ENCODE measurements at regions not wholly inside any gene's neighbourhood (a gene's known extent, or its start where the extent isn't known, plus 50 kb on each side); places are given as distances from the start of the nearest gene placed in this dataset.

DNA sequence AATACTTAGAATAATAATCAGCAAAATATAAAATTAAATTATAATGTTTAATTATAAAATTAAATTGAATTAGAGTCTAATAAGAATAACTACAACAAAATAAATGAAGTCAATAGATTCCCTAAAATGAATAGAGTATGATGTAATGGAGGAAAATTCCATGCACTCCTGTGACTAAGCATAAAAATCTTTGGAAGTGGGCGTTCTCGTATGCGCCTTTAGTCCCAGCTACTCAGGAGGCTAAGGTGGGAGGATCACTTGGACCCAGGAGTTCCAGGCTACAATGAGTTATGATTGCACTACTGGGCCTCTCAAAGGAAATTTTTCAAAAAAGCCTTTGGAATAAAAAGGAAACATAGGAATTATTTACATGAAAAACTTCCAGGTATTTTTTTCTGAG, 955.4 kb upstream of the POU3F3 start:
- no peak overlapping the region for H3K23ac ChIP-seq (ENCODE audit: insufficient read length, low read depth, low read length)
- H3K56ac ChIP-seq (ENCODE audit: insufficient read length, low read depth, low read length): no peak overlapping the region
- H3K9me3 ChIP-seq (ENCODE audit: control insufficient read depth, low read depth, low read length): no peaks in the 10 kb centered on the region
- no peak for DNase-seq
- no peaks in the 10 kb centered on the region for H3K27me3 Mint-ChIP-seq (ENCODE audit: low read depth)
- H2BK12ac ChIP-seq (ENCODE audit: insufficient read length, low read depth, low read length): no peak overlapping the region
- no peaks in the 10 kb centered on the region for H3K4me1 Mint-ChIP-seq
- H2AK5ac ChIP-seq (ENCODE audit: insufficient read length, low read length): no peak overlapping the region
- H3K27ac ChIP-seq (ENCODE audit: insufficient read length, low read depth, low read length): no peak overlapping the region
- no peak overlapping the region for H3K18ac ChIP-seq (ENCODE audit: insufficient read length, low read depth, low read length)
- no peak overlapping the region for H3K9ac ChIP-seq (ENCODE audit: extremely low read depth, insufficient read length, low read length)
- no peak overlapping the region for H2BK5ac ChIP-seq (ENCODE audit: insufficient read length, low read length)
- H3K4me3 Mint-ChIP-seq: no peak overlapping the region
- no peak overlapping the region for H2BK120ac ChIP-seq (ENCODE audit: low read depth, low read length, poor library complexity, severe bottlenecking)
- no peaks in the 10 kb centered on the region for H3K79me1 ChIP-seq (ENCODE audit: insufficient read depth, low read depth, low read length, poor library complexity, severe bottlenecking)
- TF ChIP-seq, protein P1, sequence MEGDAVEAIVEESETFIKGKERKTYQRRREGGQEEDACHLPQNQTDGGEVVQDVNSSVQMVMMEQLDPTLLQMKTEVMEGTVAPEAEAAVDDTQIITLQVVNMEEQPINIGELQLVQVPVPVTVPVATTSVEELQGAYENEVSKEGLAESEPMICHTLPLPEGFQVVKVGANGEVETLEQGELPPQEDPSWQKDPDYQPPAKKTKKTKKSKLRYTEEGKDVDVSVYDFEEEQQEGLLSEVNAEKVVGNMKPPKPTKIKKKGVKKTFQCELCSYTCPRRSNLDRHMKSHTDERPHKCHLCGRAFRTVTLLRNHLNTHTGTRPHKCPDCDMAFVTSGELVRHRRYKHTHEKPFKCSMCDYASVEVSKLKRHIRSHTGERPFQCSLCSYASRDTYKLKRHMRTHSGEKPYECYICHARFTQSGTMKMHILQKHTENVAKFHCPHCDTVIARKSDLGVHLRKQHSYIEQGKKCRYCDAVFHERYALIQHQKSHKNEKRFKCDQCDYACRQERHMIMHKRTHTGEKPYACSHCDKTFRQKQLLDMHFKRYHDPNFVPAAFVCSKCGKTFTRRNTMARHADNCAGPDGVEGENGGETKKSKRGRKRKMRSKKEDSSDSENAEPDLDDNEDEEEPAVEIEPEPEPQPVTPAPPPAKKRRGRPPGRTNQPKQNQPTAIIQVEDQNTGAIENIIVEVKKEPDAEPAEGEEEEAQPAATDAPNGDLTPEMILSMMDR (conservative IDR thresholded peaks at IDR 0.05): no peak
- H4K5ac ChIP-seq (ENCODE audit: insufficient read length, low read depth, low read length): no peak overlapping the region
- H3K36me3 Mint-ChIP-seq (ENCODE audit: insufficient read depth in 1 of 3, low read depth in 3 of 3): no peaks in the 10 kb centered on the region
- H3K23me2 ChIP-seq (ENCODE audit: insufficient read length, low read depth, low read length, poor library complexity, severe bottlenecking): no peaks in the 10 kb centered on the region
- no peaks in the 10 kb centered on the region for H3K27me3 ChIP-seq (ENCODE audit: insufficient read depth, low read length)
- H3K4me1 ChIP-seq (ENCODE audit: insufficient read depth, low read length): no peaks in the 10 kb centered on the region
- H4K20me1 ChIP-seq (ENCODE audit: control insufficient read depth, insufficient read depth, insufficient read length): no peaks in the 10 kb centered on the region
- no peak overlapping the region for H3K4me2 ChIP-seq (ENCODE audit: insufficient read depth, insufficient read length, low read length)
- no CpG with 5 or more reads among the region's 3 CpGs for WGBS (ENCODE audit: extremely low coverage, insufficient read length, low lambda C conversion rate)
- H3K9me3 Mint-ChIP-seq: no peaks in the 10 kb centered on the region
- no peak overlapping the region for H3K4ac ChIP-seq (ENCODE audit: low read depth, low read length)
- no peak overlapping the region for H4K8ac ChIP-seq (replicated peaks; ENCODE audit: insufficient read length, low read depth, low read length)
- no peak overlapping the region for H3K14ac ChIP-seq (ENCODE audit: insufficient read depth, low read length)
- no peak overlapping the region for H2BK20ac ChIP-seq (ENCODE audit: low read depth, low read length, poor library complexity, severe bottlenecking)
- no peaks in the 10 kb centered on the region for H3K79me2 ChIP-seq (ENCODE audit: insufficient read depth, low read length)
- H4K91ac ChIP-seq (ENCODE audit: insufficient read length, low read depth, low read length): no peak overlapping the region
- no peak overlapping the region for H3T11ph ChIP-seq (ENCODE audit: low read length)
- no peak overlapping the region for H2AFZ ChIP-seq (ENCODE audit: low read length)
- H2BK15ac ChIP-seq (ENCODE audit: low read depth, low read length): no peak overlapping the region
- H3K27ac Mint-ChIP-seq: no peak overlapping the region

Measured in H9 (cell line).